ENCODE measurements at regions not wholly inside any gene's neighbourhood (a gene's known extent, or its start where the extent isn't known, plus 50 kb on each side); places are given as distances from the start of the nearest gene placed in this dataset.

GRCh38 chr10:80739328-80739727, 201.6 kb downstream of the SH2D4B start:
- TF ChIP-seq POLR2AphosphoS5 (IDR thresholded peaks at IDR 0.05; ENCODE audit: borderline replicate concordance, low read depth, low read length) (no peak), EZH2 (IDR thresholded peaks at IDR 0.05) (no peak), FOXP2 (optimal IDR thresholded peaks at IDR 0.05; ENCODE audit: control extremely low read depth, extremely low read length, insufficient read depth) (no peak)
